ENCODE measurements at regions not wholly inside any gene's neighbourhood (a gene's known extent, or its start where the extent isn't known, plus 50 kb on each side); places are given as distances from the start of the nearest gene placed in this dataset.
"Not testable (repeated sequence)": the region's sequence is repeated elsewhere in the genome, so short reads cannot be mapped to it uniquely, and the experiment has no call there.

DNA sequence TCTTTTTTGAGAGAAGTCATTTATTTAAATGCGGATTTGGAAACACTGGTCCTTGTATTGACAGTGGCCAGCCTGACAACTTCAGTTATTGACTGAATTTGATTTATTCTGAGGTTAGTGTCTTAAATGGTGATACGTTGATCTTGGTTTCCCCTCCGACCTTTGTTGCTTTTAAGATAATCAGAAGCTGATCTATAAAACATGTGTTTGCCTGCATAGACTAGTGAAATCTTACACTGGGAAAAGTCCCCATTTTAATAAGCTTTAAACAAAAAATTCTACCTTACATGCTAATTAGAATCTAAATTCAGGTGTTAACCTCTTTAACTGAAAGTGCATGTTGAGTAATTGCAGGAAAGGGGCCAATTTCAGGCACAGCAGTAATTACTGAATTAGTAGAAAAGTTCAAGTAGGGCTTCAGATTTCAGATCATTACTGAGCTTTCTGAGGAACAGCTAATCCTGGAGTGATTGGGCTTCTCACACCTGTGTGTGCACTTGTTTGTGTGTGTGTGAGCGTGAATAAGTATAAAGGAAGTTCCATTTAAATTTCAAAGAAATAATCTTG is 221.4 kb downstream of the SOX2 start:
- no peaks in the 10 kb centered on the region for H3K4me1 ChIP-seq
- H3K36me3 ChIP-seq, result no peaks in the 10 kb centered on the region
- TF ChIP-seq, protein P1, sequence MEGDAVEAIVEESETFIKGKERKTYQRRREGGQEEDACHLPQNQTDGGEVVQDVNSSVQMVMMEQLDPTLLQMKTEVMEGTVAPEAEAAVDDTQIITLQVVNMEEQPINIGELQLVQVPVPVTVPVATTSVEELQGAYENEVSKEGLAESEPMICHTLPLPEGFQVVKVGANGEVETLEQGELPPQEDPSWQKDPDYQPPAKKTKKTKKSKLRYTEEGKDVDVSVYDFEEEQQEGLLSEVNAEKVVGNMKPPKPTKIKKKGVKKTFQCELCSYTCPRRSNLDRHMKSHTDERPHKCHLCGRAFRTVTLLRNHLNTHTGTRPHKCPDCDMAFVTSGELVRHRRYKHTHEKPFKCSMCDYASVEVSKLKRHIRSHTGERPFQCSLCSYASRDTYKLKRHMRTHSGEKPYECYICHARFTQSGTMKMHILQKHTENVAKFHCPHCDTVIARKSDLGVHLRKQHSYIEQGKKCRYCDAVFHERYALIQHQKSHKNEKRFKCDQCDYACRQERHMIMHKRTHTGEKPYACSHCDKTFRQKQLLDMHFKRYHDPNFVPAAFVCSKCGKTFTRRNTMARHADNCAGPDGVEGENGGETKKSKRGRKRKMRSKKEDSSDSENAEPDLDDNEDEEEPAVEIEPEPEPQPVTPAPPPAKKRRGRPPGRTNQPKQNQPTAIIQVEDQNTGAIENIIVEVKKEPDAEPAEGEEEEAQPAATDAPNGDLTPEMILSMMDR (IDR thresholded peaks at IDR 0.05), result no peak
- TF ChIP-seq POLR2A (IDR thresholded peaks at IDR 0.05), result no peak
- intact Hi-C loops (cut with DNase I; ENCODE audit: low total_unique reads), result no loop called here
- H3K9me3 ChIP-seq, result no peaks in the 10 kb centered on the region
- H3K27ac ChIP-seq, result no peak overlapping the region
- H3K4me3 ChIP-seq, result no peak overlapping the region
- DNase-seq, result no peak
- H3K27me3 ChIP-seq, result no peaks in the 10 kb centered on the region

DNA sequence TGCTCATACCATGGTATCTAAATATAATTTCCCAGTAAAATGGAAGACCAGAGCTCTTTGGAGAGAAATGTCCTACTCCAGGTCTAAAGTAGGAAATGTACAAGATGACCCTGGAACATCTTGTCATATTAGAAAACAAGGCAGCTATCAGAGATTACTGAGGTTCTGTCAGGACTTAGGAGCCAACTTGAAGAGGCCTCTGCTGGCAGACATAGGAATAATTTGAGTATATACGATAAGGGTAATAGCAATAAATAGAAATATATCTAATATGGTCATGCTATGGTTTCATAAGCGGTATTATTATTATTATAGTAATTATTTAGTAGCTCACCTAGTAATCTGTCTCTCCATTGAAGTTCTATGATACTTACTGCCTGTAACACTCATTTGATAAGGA is 224.2 kb downstream of the SOX2 start:
- H3K9me3 ChIP-seq, result no peaks in the 10 kb centered on the region
- no peak for DNase-seq
- no peak overlapping the region for H3K4me3 ChIP-seq
- H3K27ac ChIP-seq, result no peak overlapping the region
- intact Hi-C loops (cut with DNase I; ENCODE audit: low total_unique reads), result no loop called here
- H3K36me3 ChIP-seq, result no peaks in the 10 kb centered on the region
- H3K4me1 ChIP-seq, result no peaks in the 10 kb centered on the region
- TF ChIP-seq, protein P1 (IDR thresholded peaks at IDR 0.05), result no peak
- no peak for TF ChIP-seq POLR2A (IDR thresholded peaks at IDR 0.05)
- no peaks in the 10 kb centered on the region for H3K27me3 ChIP-seq

DNA sequence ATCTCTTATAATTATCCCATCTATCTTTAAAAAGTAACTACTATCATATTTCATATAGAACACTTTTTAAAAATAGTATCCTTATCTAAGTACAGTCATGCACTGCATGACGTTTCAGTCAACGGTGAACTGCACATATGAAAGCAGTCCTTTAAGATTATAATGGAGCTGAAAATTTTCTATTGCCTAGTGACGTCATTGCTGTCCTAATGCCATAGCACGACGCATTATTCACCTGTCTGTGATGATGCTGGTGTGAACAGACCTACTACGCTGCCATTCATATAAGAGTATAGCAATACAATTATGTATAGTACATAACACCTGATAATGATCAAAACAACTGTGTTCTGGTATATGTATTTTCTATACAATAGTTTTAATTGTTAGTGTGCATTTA is 225.0 kb downstream of the SOX2 start:
- H3K36me3 ChIP-seq, result no peaks in the 10 kb centered on the region
- H3K4me3 ChIP-seq, result no peak overlapping the region
- TF ChIP-seq, protein P1 (IDR thresholded peaks at IDR 0.05), result no peak
- no peak for TF ChIP-seq POLR2A (IDR thresholded peaks at IDR 0.05)
- H3K27ac ChIP-seq, result no peak overlapping the region
- no peaks in the 10 kb centered on the region for H3K9me3 ChIP-seq
- intact Hi-C loops (cut with DNase I; ENCODE audit: low total_unique reads), result no loop called here
- DNase-seq, result no peak
- H3K4me1 ChIP-seq, result no peaks in the 10 kb centered on the region
- no peaks in the 10 kb centered on the region for H3K27me3 ChIP-seq

DNA sequence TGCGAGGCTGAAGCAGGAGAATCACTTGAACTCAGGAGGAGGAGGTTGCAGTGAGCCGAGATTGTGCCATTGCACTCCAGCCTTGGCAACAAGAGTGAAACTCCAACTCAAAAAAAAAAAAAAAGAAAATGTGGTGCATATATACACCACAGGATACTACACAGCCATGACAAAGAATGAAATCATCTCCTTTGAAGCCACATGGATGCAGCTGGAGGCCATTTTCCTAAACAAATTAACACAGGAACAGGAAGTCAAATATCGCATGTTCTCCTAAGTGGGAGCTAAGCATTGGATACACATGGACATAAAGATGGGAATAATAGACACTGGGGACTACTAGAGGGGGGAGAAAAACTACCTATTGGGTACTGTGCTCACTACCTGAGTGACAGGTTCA is 226.9 kb downstream of the SOX2 start:
- H3K27ac ChIP-seq; H3K9me3 ChIP-seq; H3K36me3 ChIP-seq; H3K4me3 ChIP-seq; DNase-seq; H3K4me1 ChIP-seq; intact Hi-C loops (cut with DNase I; ENCODE audit: low total_unique reads); H3K27me3 ChIP-seq: not testable (repeated sequence)

DNA sequence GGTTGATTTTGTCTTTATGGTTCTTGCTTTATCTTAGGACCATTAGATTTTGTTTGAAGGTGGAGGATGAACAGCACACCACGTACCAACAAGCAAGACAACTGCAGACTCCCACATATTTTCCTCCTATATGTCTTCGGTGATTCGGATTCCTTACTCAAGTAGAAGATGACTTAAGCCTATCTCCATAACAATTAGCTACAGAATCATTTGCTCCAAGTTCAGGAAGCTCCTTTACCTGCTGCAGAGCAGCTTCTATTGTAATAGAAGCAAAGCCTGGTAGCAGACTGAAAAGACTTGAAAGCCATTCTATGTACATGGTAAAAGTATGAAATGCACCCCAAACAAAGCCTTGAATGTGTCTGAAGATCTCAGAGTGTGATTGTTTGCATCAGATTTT is 229.0 kb downstream of the SOX2 start:
- Histone ChIP-seq H3K27me3 (no peaks in the 10 kb centered on the region), H3K36me3 (no peaks in the 10 kb centered on the region), H3K4me3 (no peak overlapping the region), H3K9me3 (no peaks in the 10 kb centered on the region), H3K4me1 (no peaks in the 10 kb centered on the region), H3K27ac (no peak overlapping the region)
- DNase-seq, result no peak
- intact Hi-C loops (cut with DNase I; ENCODE audit: low total_unique reads), result no loop called here
- TF ChIP-seq, protein P1 (IDR thresholded peaks at IDR 0.05), result no peak
- no peak for TF ChIP-seq POLR2A (IDR thresholded peaks at IDR 0.05)

DNA sequence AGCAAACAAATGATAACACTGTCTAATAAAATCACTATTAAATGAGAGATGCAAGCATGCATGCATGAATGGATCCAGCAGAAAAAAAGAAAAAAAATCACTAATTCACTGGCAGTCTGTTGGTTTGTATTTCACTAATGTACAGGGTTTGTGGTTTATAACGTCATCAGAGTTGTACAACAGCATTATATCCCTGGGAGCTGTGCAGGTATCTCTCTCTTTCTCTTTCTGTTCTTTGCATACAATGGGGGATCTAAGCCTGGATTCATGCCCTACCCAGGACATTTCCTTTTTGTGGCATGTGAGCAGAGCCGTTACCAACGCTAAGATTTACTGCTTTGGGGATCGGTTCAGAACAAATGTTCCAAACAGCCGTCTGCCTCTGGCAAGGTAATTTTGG is 229.5 kb downstream of the SOX2 start:
- H3K36me3 ChIP-seq, result no peaks in the 10 kb centered on the region

More for the DNA sequence above, 229.5 kb downstream of the SOX2 start:
- H3K27ac ChIP-seq, result no peak overlapping the region
- no peak for DNase-seq
- no peak overlapping the region for H3K4me3 ChIP-seq
- intact Hi-C loops (cut with DNase I; ENCODE audit: low total_unique reads), result no loop called here
- H3K27me3 ChIP-seq, result no peaks in the 10 kb centered on the region
- TF ChIP-seq, protein P1 (IDR thresholded peaks at IDR 0.05), result no peak
- TF ChIP-seq POLR2A (IDR thresholded peaks at IDR 0.05), result no peak
- H3K4me1 ChIP-seq, result no peaks in the 10 kb centered on the region
- H3K9me3 ChIP-seq, result no peaks in the 10 kb centered on the region

Measured in uterus (tissue), 3 donors.